Adipocyte (in vitro differentiated cells): ENCODE measurements at regions not wholly inside any gene's neighbourhood (a gene's known extent, or its start where the extent isn't known, plus 50 kb on each side); places are given as distances from the start of the nearest gene placed in this dataset.
"Not testable (repeated sequence)": the region's sequence is repeated elsewhere in the genome, so short reads cannot be mapped to it uniquely, and the experiment has no call there.

Experiments used
- DNase-seq: peaks from one replicate; pipeline ENCODE4 v3.0.0-alpha.2; 2015; ENCODE audit warnings: low read depth
- H3K27me3 ChIP-seq: replicated peaks from 2 replicates; pipeline ENCODE4 v1.7.0; 2013; ENCODE audit warnings: mild to moderate bottlenecking, low read length, moderate library complexity; ENCODE audit not compliant: control insufficient read depth, insufficient read depth
- H3K36me3 ChIP-seq: 2 replicates; pipeline ENCODE4 v1.7.0; 2013; ENCODE audit warnings: low read length, mild to moderate bottlenecking, moderate library complexity; ENCODE audit not compliant: control insufficient read depth, insufficient read depth, severe bottlenecking
- H3K4me1 ChIP-seq: 2 replicates; pipeline ENCODE4 v1.7.0; 2013; ENCODE audit warnings: mild to moderate bottlenecking, low read length, moderate library complexity; ENCODE audit not compliant: control insufficient read depth, insufficient read depth
- H3K4me3 ChIP-seq: 2 replicates; pipeline ENCODE4 v1.7.0; 2013; ENCODE audit warnings: mild to moderate bottlenecking, low read length, moderate library complexity
- H3K9ac ChIP-seq: 2 replicates; pipeline ENCODE4 v1.7.0; 2013; ENCODE audit warnings: mild to moderate bottlenecking, low read length, moderate library complexity
- H3K9me3 ChIP-seq: 2 replicates; pipeline ENCODE4 v1.7.0; 2013; ENCODE audit warnings: mild to moderate bottlenecking, low read length, moderate library complexity; ENCODE audit not compliant: control insufficient read depth

DNA sequence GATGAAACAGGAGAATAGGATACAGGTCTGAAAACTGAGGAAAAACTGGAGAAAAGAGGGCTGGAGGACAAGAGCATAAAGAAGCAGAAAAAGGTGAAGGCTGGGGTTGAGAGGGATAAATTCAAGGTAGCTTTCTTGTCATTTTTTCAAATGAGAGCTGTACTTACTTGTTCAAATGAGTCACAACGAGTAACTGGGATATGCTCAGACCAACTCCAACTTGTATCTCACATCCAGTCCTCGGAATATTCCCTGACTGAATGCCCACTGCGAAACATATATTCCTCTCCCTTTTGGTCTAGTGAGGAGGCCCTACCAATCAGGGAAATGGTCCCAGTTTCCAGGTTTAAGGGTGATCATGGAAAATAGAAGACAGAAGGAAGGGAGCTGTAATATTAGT, 343.4 kb downstream of the HHIPL2 start:
- H3K9me3 ChIP-seq = no peaks in the 10 kb centered on the region
- H3K4me1 ChIP-seq = no peaks in the 10 kb centered on the region
- no peaks in the 10 kb centered on the region for H3K36me3 ChIP-seq
- H3K4me3 ChIP-seq = no peak overlapping the region
- no peak for DNase-seq
- H3K27me3 ChIP-seq = no peaks in the 10 kb centered on the region
- H3K9ac ChIP-seq = no peak overlapping the region

DNA sequence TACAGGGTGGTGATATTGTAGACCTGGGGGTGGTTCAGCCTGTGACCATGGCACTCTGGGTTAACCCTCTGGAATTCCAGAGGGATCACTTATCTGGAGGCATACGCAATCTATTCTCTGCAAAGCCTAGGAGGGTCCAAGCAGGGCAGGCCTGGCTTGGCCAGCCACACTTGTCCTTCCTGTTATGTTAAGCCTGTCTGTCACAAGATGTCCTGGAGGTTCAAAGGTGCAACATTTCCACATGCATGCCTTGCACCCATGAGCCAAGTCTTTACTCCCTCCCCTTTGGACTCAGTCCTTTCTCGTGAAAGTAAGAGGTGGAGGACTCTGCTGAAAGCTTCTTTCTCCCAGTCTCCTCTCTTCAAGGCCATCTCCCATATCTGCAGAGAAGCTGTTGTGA, 345.1 kb downstream of the HHIPL2 start:
- H3K4me3 ChIP-seq = no peak overlapping the region
- H3K27me3 ChIP-seq = no peaks in the 10 kb centered on the region
- H3K4me1 ChIP-seq = no peaks in the 10 kb centered on the region
- H3K9ac ChIP-seq = no peak overlapping the region
- no peak for DNase-seq
- H3K9me3 ChIP-seq = no peaks in the 10 kb centered on the region
- H3K36me3 ChIP-seq = no peaks in the 10 kb centered on the region

DNA sequence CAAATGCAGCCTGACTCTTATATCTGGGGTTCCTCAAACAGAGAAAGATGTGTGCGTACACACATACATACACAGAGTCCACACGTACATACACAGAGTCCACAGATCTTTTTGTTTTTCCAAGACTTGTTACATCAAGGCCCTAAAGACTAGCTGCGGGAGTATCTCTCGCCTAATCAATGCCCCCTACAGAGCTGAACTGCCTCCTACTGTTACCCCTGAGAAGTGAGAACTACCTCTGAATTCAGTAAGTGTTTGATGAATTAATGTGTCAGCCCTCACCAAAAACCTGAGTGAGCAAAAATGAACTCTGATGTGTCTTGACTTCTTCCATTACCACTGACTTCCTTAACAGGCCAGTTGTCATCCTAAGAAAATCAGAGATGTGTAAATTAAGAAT, 351.2 kb downstream of the HHIPL2 start:
- no peak overlapping the region for H3K4me3 ChIP-seq
- no peaks in the 10 kb centered on the region for H3K4me1 ChIP-seq
- H3K9ac ChIP-seq = no peak overlapping the region
- H3K9me3 ChIP-seq = peaks cover 3% of the 10 kb centered on the region
- no peak for DNase-seq
- H3K36me3 ChIP-seq = no peaks in the 10 kb centered on the region
- no peaks in the 10 kb centered on the region for H3K27me3 ChIP-seq

DNA sequence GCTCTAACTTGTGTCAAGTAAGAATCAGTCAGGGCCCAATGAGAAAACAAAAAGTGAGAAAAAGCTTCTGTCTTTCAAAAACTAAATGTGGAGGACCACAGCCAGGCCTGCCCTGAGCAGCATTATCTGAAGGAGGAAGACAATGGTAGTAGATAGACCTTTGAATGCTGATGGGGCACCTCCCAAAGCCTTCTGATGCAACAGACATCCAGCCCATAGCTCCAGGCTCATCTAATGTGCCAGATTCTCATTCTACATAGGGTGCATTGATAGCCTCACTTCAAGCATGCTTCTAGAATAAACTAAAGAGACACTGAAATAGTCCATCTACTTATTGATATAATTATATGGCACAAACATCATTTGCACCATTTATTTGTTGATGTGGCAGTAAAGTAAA, 351.6 kb downstream of the HHIPL2 start:
- H3K9me3 ChIP-seq = peaks cover 7% of the 10 kb centered on the region
- H3K4me1 ChIP-seq = no peaks in the 10 kb centered on the region
- no peak for DNase-seq
- no peak overlapping the region for H3K9ac ChIP-seq
- no peaks in the 10 kb centered on the region for H3K27me3 ChIP-seq
- no peaks in the 10 kb centered on the region for H3K36me3 ChIP-seq
- H3K4me3 ChIP-seq = no peak overlapping the region

DNA sequence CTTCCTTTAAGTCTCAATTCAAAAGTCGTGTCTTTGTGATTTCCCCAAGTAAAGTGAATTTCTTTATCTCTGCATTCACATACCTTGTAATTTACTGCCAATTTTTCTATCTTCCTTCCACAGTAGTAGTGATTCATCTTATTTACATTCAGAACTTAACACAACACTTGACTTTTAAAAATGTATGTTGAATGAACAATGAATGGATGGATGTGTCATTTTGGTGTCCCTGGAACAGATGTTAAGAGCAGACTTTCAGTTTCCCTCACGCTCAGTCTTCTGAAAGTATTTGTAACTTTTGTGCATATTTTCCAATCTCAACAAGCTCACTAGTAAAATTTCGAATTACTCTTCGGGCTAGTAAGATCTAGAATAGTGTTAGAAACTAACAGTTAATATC, 352.0 kb downstream of the HHIPL2 start:
- Histone ChIP-seq H3K4me3 (no peak overlapping the region), H3K4me1 (no peaks in the 10 kb centered on the region), H3K27me3 (no peaks in the 10 kb centered on the region), H3K9ac (no peak overlapping the region), H3K36me3 (no peaks in the 10 kb centered on the region), H3K9me3 (peaks cover 8% of the 10 kb centered on the region)
- DNase-seq = no peak

DNA sequence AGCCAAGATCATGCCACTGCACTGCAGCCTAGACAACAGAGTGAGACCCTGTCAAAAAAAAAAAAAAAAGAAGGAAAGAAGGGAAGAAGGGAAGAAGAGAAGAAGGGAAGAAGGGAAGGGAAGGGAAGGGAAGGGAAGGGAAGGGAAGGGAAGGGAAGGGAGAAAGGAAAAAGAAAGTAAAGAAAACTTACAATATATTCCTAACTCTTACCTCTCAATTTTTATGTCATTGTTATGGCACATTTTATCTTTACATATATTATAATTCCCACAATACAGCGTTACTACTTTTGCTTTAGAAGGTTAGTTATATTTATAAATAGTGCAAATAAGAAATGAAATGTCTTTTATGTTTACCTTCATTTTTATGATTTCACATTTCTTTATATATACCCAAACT, 358.7 kb downstream of the HHIPL2 start:
- H3K27me3 ChIP-seq = no peaks in the 10 kb centered on the region
- no peaks in the 10 kb centered on the region for H3K36me3 ChIP-seq
- no peak overlapping the region for H3K4me3 ChIP-seq
- no peak for DNase-seq
- H3K9me3 ChIP-seq = peaks cover 5% of the 10 kb centered on the region
- H3K4me1 ChIP-seq = no peaks in the 10 kb centered on the region
- no peak overlapping the region for H3K9ac ChIP-seq

DNA sequence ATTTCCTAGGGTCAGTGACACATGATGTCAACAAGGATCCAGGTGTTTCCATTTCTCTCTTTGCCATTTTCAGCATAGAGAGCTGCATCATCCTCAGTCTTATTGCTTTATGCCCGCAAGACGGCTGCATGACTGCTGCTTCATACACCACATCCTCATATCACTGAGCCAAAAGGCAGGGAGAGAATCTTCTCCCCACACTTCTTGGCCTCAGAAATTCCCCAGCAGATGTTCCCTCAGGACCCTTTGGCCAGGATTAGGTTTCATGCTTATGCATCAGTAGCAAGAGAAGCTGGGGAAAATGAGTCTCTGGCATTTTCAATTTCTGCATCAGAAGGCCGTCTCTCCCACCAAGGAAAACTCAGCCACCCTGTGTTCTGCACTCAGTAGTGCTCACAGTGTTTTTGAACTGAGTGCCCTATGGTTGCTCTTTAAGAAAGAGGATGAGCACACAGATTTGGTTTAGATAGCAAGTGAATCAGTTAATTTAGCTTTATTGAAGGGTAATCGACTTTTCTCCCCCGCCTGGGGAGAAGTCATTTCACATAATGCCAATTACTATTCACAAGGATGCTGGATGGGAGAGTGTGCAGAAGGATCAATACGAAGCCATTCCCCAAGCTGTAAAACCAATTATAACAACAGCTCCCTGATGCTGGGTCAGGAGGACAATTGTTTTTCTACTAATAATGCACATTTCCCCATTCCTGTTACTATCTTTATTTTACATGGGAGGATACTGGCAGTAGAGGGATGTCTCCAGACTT, 360.2 kb downstream of the HHIPL2 start:
- Histone ChIP-seq H3K4me3 (no peak overlapping the region), H3K9me3 (peaks cover 5% of the 10 kb centered on the region), H3K4me1 (no peaks in the 10 kb centered on the region), H3K9ac (no peak overlapping the region), H3K36me3 (no peaks in the 10 kb centered on the region), H3K27me3 (no peaks in the 10 kb centered on the region)
- no peak for DNase-seq

DNA sequence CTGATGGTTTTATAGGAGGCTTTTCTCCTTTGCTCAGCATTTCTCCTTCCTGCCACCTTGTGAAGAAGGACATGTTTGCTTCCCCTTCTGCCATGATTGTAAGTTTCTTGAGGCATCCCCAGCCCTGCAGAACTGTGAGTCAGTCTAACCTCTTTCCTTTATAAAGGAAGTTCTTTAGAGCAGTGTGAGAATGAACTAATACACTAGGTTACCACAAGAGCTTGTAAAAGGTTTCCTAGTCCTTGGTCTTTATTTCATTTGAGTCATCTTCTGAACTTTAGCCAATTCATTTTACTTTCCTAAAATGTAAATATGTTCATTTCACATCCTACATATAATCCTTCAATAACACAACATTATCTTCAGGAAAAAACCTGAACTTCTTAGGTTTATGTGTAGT, 365.3 kb downstream of the HHIPL2 start:
- no peak for DNase-seq
- Histone ChIP-seq H3K9me3 (no peaks in the 10 kb centered on the region), H3K4me1 (no peaks in the 10 kb centered on the region), H3K36me3 (no peaks in the 10 kb centered on the region), H3K9ac (no peak overlapping the region), H3K27me3 (no peaks in the 10 kb centered on the region), H3K4me3 (no peak overlapping the region)

DNA sequence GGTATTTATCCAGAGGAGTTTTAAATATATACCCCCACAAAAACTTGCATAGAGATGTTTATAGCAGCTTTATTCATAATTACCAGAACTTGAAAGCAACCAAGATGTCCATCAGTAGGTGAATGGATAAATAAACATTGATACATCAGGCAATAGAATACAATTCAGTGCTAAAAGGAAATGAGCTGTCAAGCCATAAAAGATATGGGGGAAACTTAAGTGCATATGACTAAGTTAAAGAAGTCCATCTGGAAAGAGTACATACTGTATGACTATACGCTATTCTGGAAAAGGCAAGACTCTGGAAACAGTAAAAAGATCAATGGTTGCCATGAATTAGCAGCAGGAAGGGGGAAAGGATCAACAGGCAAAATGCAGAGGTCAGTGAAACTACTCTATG, 366.7 kb downstream of the HHIPL2 start:
- Histone ChIP-seq H3K4me1 (no peaks in the 10 kb centered on the region), H3K4me3 (no peak overlapping the region), H3K36me3 (no peaks in the 10 kb centered on the region), H3K27me3 (no peaks in the 10 kb centered on the region), H3K9ac (no peak overlapping the region), H3K9me3 (no peaks in the 10 kb centered on the region)
- DNase-seq = no peak

DNA sequence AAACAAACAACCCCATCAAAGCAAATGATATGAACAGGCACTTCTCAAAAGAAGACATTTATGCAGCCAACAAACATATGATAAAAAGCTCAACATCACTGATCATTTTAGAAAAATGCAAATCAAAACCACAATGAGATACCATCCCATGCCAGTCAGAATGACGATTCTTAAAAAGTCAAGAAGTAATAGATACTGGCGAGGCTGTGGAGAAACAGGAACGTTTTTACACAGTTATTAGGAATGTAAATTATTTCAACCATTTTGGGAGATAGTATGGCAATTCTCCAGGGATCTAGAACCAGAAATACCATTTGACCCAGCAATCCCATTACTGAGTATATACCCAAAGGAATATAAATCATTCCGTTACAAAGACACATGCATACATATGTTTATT, 370.4 kb downstream of the HHIPL2 start:
- DNase-seq, H3K4me1 ChIP-seq, H3K9me3 ChIP-seq, H3K36me3 ChIP-seq, H3K27me3 ChIP-seq, H3K4me3 ChIP-seq, H3K9ac ChIP-seq: not testable (repeated sequence)

DNA sequence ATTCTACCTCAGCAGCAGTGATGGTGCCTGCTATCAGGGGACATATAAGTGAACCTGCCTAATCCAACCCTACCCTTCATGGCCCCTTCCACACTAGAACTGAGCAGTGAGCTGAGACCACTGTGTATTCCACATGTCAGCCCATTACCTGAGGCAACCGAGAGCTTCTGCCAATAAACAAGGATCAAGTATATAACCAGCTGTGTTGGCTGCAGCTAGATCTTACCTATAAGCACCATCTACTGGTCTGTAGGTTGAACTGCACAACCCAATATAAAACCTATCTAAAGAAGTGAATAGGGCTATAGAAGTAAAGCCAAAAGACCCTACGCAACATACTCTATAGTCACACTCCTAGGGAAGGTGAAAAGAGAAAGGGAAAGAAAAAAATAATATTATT, 376.9 kb downstream of the HHIPL2 start:
- peaks cover 17% of the 10 kb centered on the region for H3K4me1 ChIP-seq
- H3K4me3 ChIP-seq = no peak overlapping the region
- DNase-seq = peak; percentile 61
- no peak overlapping the region for H3K9ac ChIP-seq
- peaks cover 16% of the 10 kb centered on the region for H3K9me3 ChIP-seq
- no peaks in the 10 kb centered on the region for H3K36me3 ChIP-seq
- no peaks in the 10 kb centered on the region for H3K27me3 ChIP-seq

DNA sequence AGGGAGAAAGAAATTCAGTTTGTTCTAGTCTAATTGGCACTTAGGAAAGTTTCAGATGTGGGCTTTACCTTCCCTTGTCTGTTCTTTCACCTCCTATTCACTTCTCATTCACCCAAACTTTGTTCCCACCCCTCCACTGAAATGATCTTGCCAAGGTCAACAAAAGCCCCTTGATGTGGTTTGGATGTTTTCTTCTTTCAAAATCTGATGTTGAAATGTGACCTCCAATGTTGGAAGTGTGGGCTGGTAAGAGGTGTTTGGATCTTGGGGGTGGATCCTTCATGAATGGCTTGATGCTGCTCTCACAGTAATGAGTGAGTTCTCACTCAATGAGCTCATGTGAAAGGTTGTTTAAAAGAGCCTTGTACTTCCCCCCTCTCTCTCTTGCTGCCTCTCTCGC, 379.3 kb downstream of the HHIPL2 start:
- Histone ChIP-seq H3K9me3 (peaks cover 16% of the 10 kb centered on the region), H3K4me1 (peaks cover 28% of the 10 kb centered on the region), H3K36me3 (no peaks in the 10 kb centered on the region), H3K4me3 (no peak overlapping the region), H3K27me3 (no peaks in the 10 kb centered on the region), H3K9ac (no peak overlapping the region)
- no peak for DNase-seq
